ENCODE measurements at regions not wholly inside any gene's neighbourhood (a gene's known extent, or its start where the extent isn't known, plus 50 kb on each side); places are given as distances from the start of the nearest gene placed in this dataset.

DNA sequence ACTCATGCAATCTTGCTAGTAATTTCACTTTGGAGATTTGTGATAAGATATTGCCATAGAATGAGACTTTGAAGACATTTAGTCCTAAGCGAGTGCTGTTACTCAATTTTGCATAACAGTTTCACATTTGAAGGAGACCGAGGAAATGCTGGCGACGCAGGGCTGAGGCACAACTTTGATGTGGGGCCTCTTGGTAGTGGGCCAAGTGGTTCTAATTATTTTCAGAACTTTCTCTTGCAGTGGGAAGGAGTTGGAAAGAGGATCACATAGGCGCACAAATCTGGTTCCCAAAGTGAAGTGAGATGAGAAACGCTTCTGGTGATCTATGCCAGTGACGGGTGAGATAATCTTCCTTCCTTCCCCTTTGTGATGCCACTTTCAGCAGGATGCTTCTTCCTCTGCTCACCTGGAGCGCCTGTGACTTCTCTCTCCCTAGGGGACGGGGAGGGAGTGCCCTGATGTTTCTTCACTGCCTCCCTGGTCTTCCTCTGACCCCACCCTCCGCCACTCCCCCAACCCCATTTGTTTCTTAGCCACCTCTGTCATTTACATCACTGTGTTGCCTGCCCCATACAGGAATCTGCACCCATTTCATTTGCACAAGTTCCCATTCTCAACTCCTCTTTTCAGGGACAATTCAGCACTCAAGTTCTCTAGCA lies 138.9 kb upstream of the MID1 start:
- TF ChIP-seq, protein P1, sequence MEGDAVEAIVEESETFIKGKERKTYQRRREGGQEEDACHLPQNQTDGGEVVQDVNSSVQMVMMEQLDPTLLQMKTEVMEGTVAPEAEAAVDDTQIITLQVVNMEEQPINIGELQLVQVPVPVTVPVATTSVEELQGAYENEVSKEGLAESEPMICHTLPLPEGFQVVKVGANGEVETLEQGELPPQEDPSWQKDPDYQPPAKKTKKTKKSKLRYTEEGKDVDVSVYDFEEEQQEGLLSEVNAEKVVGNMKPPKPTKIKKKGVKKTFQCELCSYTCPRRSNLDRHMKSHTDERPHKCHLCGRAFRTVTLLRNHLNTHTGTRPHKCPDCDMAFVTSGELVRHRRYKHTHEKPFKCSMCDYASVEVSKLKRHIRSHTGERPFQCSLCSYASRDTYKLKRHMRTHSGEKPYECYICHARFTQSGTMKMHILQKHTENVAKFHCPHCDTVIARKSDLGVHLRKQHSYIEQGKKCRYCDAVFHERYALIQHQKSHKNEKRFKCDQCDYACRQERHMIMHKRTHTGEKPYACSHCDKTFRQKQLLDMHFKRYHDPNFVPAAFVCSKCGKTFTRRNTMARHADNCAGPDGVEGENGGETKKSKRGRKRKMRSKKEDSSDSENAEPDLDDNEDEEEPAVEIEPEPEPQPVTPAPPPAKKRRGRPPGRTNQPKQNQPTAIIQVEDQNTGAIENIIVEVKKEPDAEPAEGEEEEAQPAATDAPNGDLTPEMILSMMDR (IDR thresholded peaks at IDR 0.05): no peak
- H3K27me3 ChIP-seq (ENCODE audit: control insufficient read depth, insufficient read depth, low read length): no peaks in the 10 kb centered on the region

DNA sequence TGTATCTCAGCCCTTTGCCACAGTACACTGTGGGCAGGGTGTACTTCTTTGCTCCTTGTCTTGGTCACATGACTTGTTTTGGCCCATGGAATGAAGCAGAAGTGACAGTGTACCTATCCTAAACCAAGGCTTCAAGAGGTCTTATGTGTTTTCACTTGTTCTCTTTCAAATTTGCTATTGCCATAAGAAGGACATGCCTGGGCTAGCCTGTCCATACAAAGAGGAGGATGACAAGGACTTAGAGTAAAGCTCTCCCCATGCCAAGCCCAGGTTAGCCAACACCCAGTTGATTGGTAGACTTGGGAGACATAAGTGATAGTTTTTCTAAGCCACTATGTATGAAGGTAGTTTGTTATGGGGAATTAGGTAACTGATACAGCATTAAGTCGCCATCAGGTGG lies 141.1 kb upstream of the MID1 start:
- H3K4me3 ChIP-seq (ENCODE audit: low read depth, low read length): no peak overlapping the region
- no peak overlapping the region for H3K27ac ChIP-seq
- peaks cover 8% of the 10 kb centered on the region for H3K4me1 ChIP-seq
- no peaks in the 10 kb centered on the region for H3K9me3 ChIP-seq (ENCODE audit: control insufficient read depth, low read length)
- no peaks in the 10 kb centered on the region for H3K27me3 ChIP-seq (ENCODE audit: control insufficient read depth, insufficient read depth, low read length)
- H3K4me2 ChIP-seq (ENCODE audit: low read length): no peak overlapping the region
- H3K79me2 ChIP-seq: no peaks in the 10 kb centered on the region
- no peak overlapping the region for H3K9ac ChIP-seq
- H3K36me3 ChIP-seq (ENCODE audit: control insufficient read depth, insufficient read depth, low read length): no peaks in the 10 kb centered on the region
- TF ChIP-seq, protein P1 (IDR thresholded peaks at IDR 0.05): no peak
- no peak overlapping the region for H2AFZ ChIP-seq

More for the DNA sequence above, 138.9 kb upstream of the MID1 start:
- H3K4me2 ChIP-seq (ENCODE audit: low read length): no peak overlapping the region
- H2AFZ ChIP-seq: peak overlapping the region; percentile 57
- H3K4me3 ChIP-seq (ENCODE audit: low read depth, low read length): no peak overlapping the region
- no peaks in the 10 kb centered on the region for H3K9me3 ChIP-seq (ENCODE audit: control insufficient read depth, low read length)
- peaks cover 10% of the 10 kb centered on the region for H3K4me1 ChIP-seq
- H3K27ac ChIP-seq: peak overlapping the region; percentile 51
- H3K79me2 ChIP-seq: no peaks in the 10 kb centered on the region
- no peaks in the 10 kb centered on the region for H3K36me3 ChIP-seq (ENCODE audit: control insufficient read depth, insufficient read depth, low read length)
- no peak overlapping the region for H3K9ac ChIP-seq

DNA sequence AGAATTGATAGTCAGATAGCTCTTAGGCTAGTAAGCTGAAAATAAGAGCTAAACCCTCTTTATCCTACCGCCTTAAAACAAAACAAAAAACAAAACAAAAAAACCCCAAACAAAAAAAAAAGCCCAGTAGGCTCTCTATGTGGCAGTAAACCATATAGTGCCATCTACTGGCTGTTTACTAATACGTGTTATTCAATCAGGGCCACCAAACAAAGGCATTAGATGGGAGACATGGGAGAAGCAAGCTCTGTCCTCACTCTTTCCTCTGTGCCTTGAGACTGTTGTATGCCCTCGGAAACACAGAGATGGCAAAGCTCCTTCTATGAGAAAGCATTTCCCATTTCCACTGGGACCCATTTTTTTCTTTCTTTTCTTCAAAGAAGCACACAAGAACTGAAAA lies 148.8 kb upstream of the MID1 start:
- Histone ChIP-seq H3K4me2 (ENCODE audit: low read length) (peak overlapping the region; percentile 49), H3K9ac (no peak overlapping the region), H3K4me3 (ENCODE audit: low read depth, low read length) (peak overlapping the region; percentile 2), H2AFZ (peak overlapping the region; percentile 5), H3K27ac (peak overlapping the region; percentile 69), H3K36me3 (ENCODE audit: control insufficient read depth, insufficient read depth, low read length) (no peaks in the 10 kb centered on the region), H3K4me1 (peaks cover 4% of the 10 kb centered on the region), H3K9me3 (ENCODE audit: control insufficient read depth, low read length) (no peaks in the 10 kb centered on the region), H3K79me2 (no peaks in the 10 kb centered on the region), H3K27me3 (ENCODE audit: control insufficient read depth, insufficient read depth, low read length) (no peaks in the 10 kb centered on the region)
- TF ChIP-seq, protein P1 (IDR thresholded peaks at IDR 0.05): peak; percentile 46

DNA sequence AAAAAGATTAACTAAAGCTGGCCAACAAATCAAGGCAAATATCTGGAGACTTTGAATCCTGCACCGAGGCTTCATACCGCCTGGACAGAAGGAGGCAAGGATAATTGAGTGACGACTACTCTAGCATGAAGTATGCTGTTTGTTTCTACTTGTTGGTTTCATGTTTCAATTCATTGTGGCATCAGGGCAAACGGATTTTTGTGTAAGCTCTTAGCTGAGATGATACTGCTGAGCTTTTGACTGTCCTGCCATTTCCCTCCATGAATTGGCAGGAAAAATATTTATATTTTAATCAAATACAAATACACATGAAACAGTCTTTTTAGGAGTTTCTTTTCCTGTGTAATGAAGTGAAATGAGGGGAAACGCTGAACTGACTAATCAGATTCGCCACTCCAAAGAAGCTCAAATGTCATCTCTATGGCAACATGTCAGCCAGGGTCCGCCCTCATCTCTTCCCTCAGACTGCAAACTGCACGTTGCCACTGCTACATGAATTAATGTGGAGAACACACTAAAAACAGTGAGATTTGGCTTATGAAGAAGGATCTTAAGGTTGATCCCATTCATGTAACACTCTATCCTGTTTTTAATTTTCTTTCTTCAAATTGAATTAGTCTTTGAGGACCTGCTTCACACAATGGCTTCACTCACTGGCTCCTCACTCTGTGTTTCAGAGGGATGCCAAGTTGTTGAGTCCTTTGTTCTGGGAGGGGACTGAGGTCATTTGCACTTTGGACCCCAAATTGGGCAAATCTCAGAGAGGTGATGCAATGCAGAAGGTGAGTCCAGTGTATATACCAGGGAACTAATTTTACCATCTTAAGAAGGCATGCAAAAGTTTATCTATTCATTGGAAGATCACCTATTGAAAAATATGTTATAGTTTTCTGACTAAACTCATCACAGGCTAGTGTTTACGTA lies 149.6 kb upstream of the MID1 start:
- H3K27me3 ChIP-seq (ENCODE audit: control insufficient read depth, insufficient read depth, low read length): no peaks in the 10 kb centered on the region
- H3K4me3 ChIP-seq (ENCODE audit: low read depth, low read length): peak overlapping the region; percentile 2
- H3K9me3 ChIP-seq (ENCODE audit: control insufficient read depth, low read length): no peaks in the 10 kb centered on the region
- H3K27ac ChIP-seq: peak overlapping the region; percentile 69
- peak overlapping the region; percentile 49 for H3K4me2 ChIP-seq (ENCODE audit: low read length)
- TF ChIP-seq, protein P1 (IDR thresholded peaks at IDR 0.05): no peak
- no peaks in the 10 kb centered on the region for H3K36me3 ChIP-seq (ENCODE audit: control insufficient read depth, insufficient read depth, low read length)
- H3K79me2 ChIP-seq: no peaks in the 10 kb centered on the region
- peak overlapping the region; percentile 5 for H2AFZ ChIP-seq
- no peak overlapping the region for H3K9ac ChIP-seq
- H3K4me1 ChIP-seq: peaks cover 4% of the 10 kb centered on the region
